H1 (cell line): ENCODE measurements at regions not wholly inside any gene's neighbourhood (a gene's known extent, or its start where the extent isn't known, plus 50 kb on each side); places are given as distances from the start of the nearest gene placed in this dataset.

Experiments
- ASH2L ChIP-seq: fragments of 200-600, 300-600 bp; sonication (generic); IDR thresholded peaks from one replicate; pipeline ENCODE4 v1.7.1; 2017; ENCODE audit warnings: low read length
- EGR1 ChIP-seq: IDR thresholded peaks from 2 replicates; pipeline ENCODE4 v1.6.1; 2011; ENCODE audit warnings: low read depth, low read length, borderline replicate concordance
- EP300 ChIP-seq, 2 experiments: IDR thresholded peaks; 1 replicate in 1 of 2; 2 replicates in 1 of 2; pipeline ENCODE4 v1.6.1; 2011 to 2012; ENCODE audit warnings: low read depth in 2 of 2, low read length in 2 of 2, mild to moderate bottlenecking in 2 of 2, borderline replicate concordance in 1 of 2, inconsistent platforms in 1 of 2, moderate library complexity in 1 of 2
- FOSL1 ChIP-seq: IDR thresholded peaks from 2 replicates; pipeline ENCODE4 v1.6.1; 2011; ENCODE audit warnings: mild to moderate bottlenecking, low read depth, low read length, moderate library complexity; ENCODE audit not compliant: insufficient read depth
- KDM1A ChIP-seq: fragments of 200-600, 300-600 bp; sonication (generic); IDR thresholded peaks from 2 replicates; pipeline ENCODE4 v1.7.1; 2016; ENCODE audit warnings: mild to moderate bottlenecking, low read length, borderline replicate concordance
- NANOG ChIP-seq: IDR thresholded peaks from 2 replicates; pipeline ENCODE4 v1.6.1; 2011; ENCODE audit warnings: low read length, low read depth, mild to moderate bottlenecking, inconsistent platforms; ENCODE audit not compliant: insufficient read depth, poor library complexity, severe bottlenecking
- RBBP5 ChIP-seq: IDR thresholded peaks from 2 replicates; pipeline ENCODE4 v1.7.1; 2012; ENCODE audit warnings: low read depth, mild to moderate bottlenecking, inconsistent platforms, low read length, moderate library complexity, borderline replicate concordance
- RNF2 ChIP-seq: fragments of 200-900, 300-1000 bp; sonication (generic); IDR thresholded peaks from 2 replicates; pipeline ENCODE4 v1.7.1; 2016; ENCODE audit warnings: borderline replicate concordance, low read depth, mild to moderate bottlenecking, antibody characterized with exemption, low read length; ENCODE audit not compliant: poor library complexity, severe bottlenecking; ENCODE audit errors: missing control alignments
- SAP30 ChIP-seq: fragments of 300-600 bp; sonication (generic); IDR thresholded peaks from 2 replicates; pipeline ENCODE4 v1.7.1; 2012; ENCODE audit warnings: low read length, moderate library complexity, mild to moderate bottlenecking, inconsistent platforms; ENCODE audit not compliant: insufficient read depth, insufficient replicate concordance
- SIRT6 ChIP-seq: IDR thresholded peaks from one replicate; pipeline ENCODE4 v1.7.1; 2012; ENCODE audit warnings: low read length, inconsistent platforms
- SP2 ChIP-seq: IDR thresholded peaks from 2 replicates; pipeline ENCODE4 v1.6.1; 2012; ENCODE audit warnings: mild to moderate bottlenecking, low read length, inconsistent platforms
- TAF7 ChIP-seq: optimal IDR thresholded peaks from 2 replicates; pipeline ENCODE3; 2011; ENCODE audit warnings: low read depth, mild to moderate bottlenecking, inconsistent platforms, low read length, moderate library complexity, borderline replicate concordance
- TBP ChIP-seq: IDR thresholded peaks from 2 replicates; pipeline ENCODE4 v1.6.1; 2011; ENCODE audit warnings: low read depth, low read length, improper control_type of control experiment
- TEAD4 ChIP-seq: IDR thresholded peaks from 2 replicates; pipeline ENCODE4 v1.6.1; 2012; ENCODE audit warnings: low read depth, low read length, inconsistent platforms, mixed read lengths
- ZNF274 ChIP-seq: IDR thresholded peaks from 2 replicates; pipeline ENCODE4 v1.7.0; 2012; ENCODE audit warnings: low read length, borderline replicate concordance; ENCODE audit errors: extremely low read depth

DNA sequence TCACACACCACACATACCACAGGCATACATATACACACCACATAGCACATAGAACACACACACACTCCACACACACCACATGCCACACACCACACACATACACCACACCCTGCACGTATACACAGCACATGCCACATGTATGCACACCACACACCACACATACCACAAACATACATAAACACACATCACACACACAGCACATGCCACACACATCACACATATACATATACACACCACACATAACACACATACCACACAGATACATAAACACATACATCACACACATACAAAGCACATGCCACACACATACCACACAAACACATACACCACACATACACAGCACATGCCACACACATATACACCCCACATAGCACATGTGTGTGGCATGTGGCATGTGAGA lies 171.1 kb downstream of the OR4M2 start (continued):
- no peak for TF ChIP-seq RNF2
- TF ChIP-seq ASH2L = no peak
- TF ChIP-seq NANOG = no peak
- no peak for TF ChIP-seq SIRT6
- TF ChIP-seq EP300 (IDR thresholded peaks at IDR 0.05; ENCODE audit: borderline replicate concordance in 1 of 2, low read depth in 2 of 2, low read length in 2 of 2) = no peak
- TF ChIP-seq EGR1 = no peak
- TF ChIP-seq RBBP5 = no peak
- TF ChIP-seq TBP = no peak
- TF ChIP-seq SAP30 = no peak
- TF ChIP-seq TAF7 = no peak
- no peak for TF ChIP-seq TEAD4
- no peak for TF ChIP-seq KDM1A
- TF ChIP-seq SP2 = no peak
- no peak for TF ChIP-seq ZNF274
- TF ChIP-seq FOSL1 = no peak
